Endodermal cell (in vitro differentiated cells): ENCODE measurements at regions not wholly inside any gene's neighbourhood (a gene's known extent, or its start where the extent isn't known, plus 50 kb on each side); places are given as distances from the start of the nearest gene placed in this dataset.

Source experiments
- DNase-seq: peaks from one replicate; pipeline ENCODE4 v3.0.0-alpha.2; 2017
- H3K27ac ChIP-seq: 2 replicates; pipeline ENCODE4 v1.5.1; 2013; ENCODE audit warnings: mild to moderate bottlenecking, low read depth, low read length, moderate library complexity
- H3K27me3 ChIP-seq: 2 replicates; pipeline ENCODE4 v1.6.1; 2013; ENCODE audit warnings: mild to moderate bottlenecking, low read length, moderate library complexity; ENCODE audit not compliant: insufficient read depth, control insufficient read depth, poor library complexity, severe bottlenecking
- H3K36me3 ChIP-seq: 2 replicates; pipeline ENCODE4 v1.7.0; 2013; ENCODE audit warnings: mild to moderate bottlenecking, low read length, moderate library complexity; ENCODE audit not compliant: control insufficient read depth, insufficient read depth
- H3K4me1 ChIP-seq: one replicate; pipeline ENCODE4 v1.7.0; 2013; ENCODE audit warnings: low read length; ENCODE audit not compliant: control insufficient read depth, insufficient read depth
- H3K4me3 ChIP-seq: 2 replicates; pipeline ENCODE4 v1.5.1; 2013; ENCODE audit warnings: mild to moderate bottlenecking, low read length, moderate library complexity
- H3K9ac ChIP-seq: 2 replicates; pipeline ENCODE4 v1.6.1; 2013; ENCODE audit warnings: mild to moderate bottlenecking, low read length, moderate library complexity; ENCODE audit not compliant: poor library complexity, severe bottlenecking; ENCODE audit errors: extremely low read depth
- H3K9me3 ChIP-seq: 2 replicates; pipeline ENCODE4 v1.6.1; 2013; ENCODE audit warnings: mild to moderate bottlenecking, low read length, moderate library complexity; ENCODE audit not compliant: control insufficient read depth
- H3K27ac Mint-ChIP-seq: 2 replicates; pipeline ENCODE4 v1.8.0; 2020; ENCODE audit warnings: mixed read lengths
- H3K27me3 Mint-ChIP-seq: 2 replicates; pipeline ENCODE4 v1.8.0; 2021; ENCODE audit warnings: mild to moderate bottlenecking, mixed read lengths; ENCODE audit not compliant: insufficient read depth
- H3K36me3 Mint-ChIP-seq: 2 replicates; pipeline ENCODE4 v1.8.0; 2020; ENCODE audit warnings: low read depth, mixed read lengths
- H3K4me1 Mint-ChIP-seq: 2 replicates; pipeline ENCODE4 v1.8.0; 2020; ENCODE audit warnings: mixed read lengths
- H3K4me3 Mint-ChIP-seq: 2 replicates; pipeline ENCODE4 v1.8.0; 2020; ENCODE audit warnings: mild to moderate bottlenecking, moderate library complexity, mixed read lengths
- H3K9me3 Mint-ChIP-seq: 2 replicates; pipeline ENCODE4 v1.8.0; 2020; ENCODE audit warnings: mild to moderate bottlenecking, mixed read lengths
- CTCF ChIP-seq: fragments of 200-600 bp; sonication (generic); conservative IDR thresholded peaks from 2 replicates; pipeline ENCODE4 v1.5.0; 2021; ENCODE audit warnings: antibody characterized with exemption, mild to moderate bottlenecking
- WGBS, 2 experiments: methylation state at CpG; one replicate each; pipeline versions ENCODE4 v1.1.5 to v1.1.7; 2013; ENCODE audit warnings: missing lambda C conversion rate in 2 of 2, mixed read lengths in 1 of 2; ENCODE audit not compliant: insufficient coverage in 1 of 2, insufficient read length in 1 of 2; 5-methylcytosine and 5-hydroxymethylcytosine counted together

GRCh38 chr21:38643404-38644023, 145.2 kb upstream of the ERG start:
- Mint-ChIP-seq H3K9me3 (peaks cover 8% of the 10 kb centered on the region), H3K4me3 (no peak overlapping the region), H3K27ac (no peak overlapping the region), H3K4me1 (no peaks in the 10 kb centered on the region), H3K27me3 (no peaks in the 10 kb centered on the region), H3K36me3 (no peaks in the 10 kb centered on the region)
- no peak overlapping the region for H3K27ac ChIP-seq
- 67 to 87% methylated on average over 1 to 7 of the region's 7 CpGs for WGBS, 2 experiments
- no peaks in the 10 kb centered on the region for H3K4me1 ChIP-seq
- no peak overlapping the region for H3K9ac ChIP-seq
- no peaks in the 10 kb centered on the region for H3K9me3 ChIP-seq
- TF ChIP-seq CTCF, result no peak
- DNase-seq, result no peak
- peaks cover 4% of the 10 kb centered on the region for H3K27me3 ChIP-seq
- no peak overlapping the region for H3K4me3 ChIP-seq
- H3K36me3 ChIP-seq, result no peaks in the 10 kb centered on the region

- no peak overlapping the region for H3K4me3 ChIP-seq
- no peaks in the 10 kb centered on the region for H3K4me1 ChIP-seq
- H3K9ac ChIP-seq, result no peak overlapping the region
- no peak for DNase-seq
- H3K9me3 Mint-ChIP-seq, result peaks cover 8% of the 10 kb centered on the region
- H3K4me3 Mint-ChIP-seq, result no peak overlapping the region
- peaks cover 4% of the 10 kb centered on the region for H3K27me3 ChIP-seq
- no peaks in the 10 kb centered on the region for H3K36me3 Mint-ChIP-seq
- H3K4me1 Mint-ChIP-seq, result no peaks in the 10 kb centered on the region
- no peaks in the 10 kb centered on the region for H3K36me3 ChIP-seq
- 83 to 85% methylated on average over 1 to 3 of the region's 3 CpGs for whole genome bisulfite sequencing, 2 experiments
- H3K27ac Mint-ChIP-seq, result no peak overlapping the region
- TF ChIP-seq CTCF, result no peak
- no peak overlapping the region for H3K27ac ChIP-seq
- no peaks in the 10 kb centered on the region for H3K27me3 Mint-ChIP-seq
- H3K9me3 ChIP-seq, result no peaks in the 10 kb centered on the region
Observed at GRCh38 chr21:38645282-38645681, 147.0 kb upstream of the ERG start.

- Mint-ChIP-seq H3K36me3 (no peaks in the 10 kb centered on the region), H3K27me3 (no peaks in the 10 kb centered on the region), H3K4me3 (no peak overlapping the region), H3K9me3 (peaks cover under 1% of the 10 kb centered on the region), H3K27ac (no peak overlapping the region), H3K4me1 (no peaks in the 10 kb centered on the region)
- Histone ChIP-seq H3K27ac (no peak overlapping the region), H3K4me3 (no peak overlapping the region), H3K9me3 (no peaks in the 10 kb centered on the region), H3K4me1 (no peaks in the 10 kb centered on the region), H3K36me3 (no peaks in the 10 kb centered on the region), H3K27me3 (peaks cover 4% of the 10 kb centered on the region), H3K9ac (no peak overlapping the region)
- WGBS, 2 experiments, result 83 to 89% methylated on average over 4 to 5 of the region's 5 CpGs
- DNase-seq, result no peak
- TF ChIP-seq CTCF, result no peak
Observed at GRCh38 chr21:38646213-38646837, 148.0 kb upstream of the ERG start.
